HEK293 (cell line): ENCODE measurements at regions not wholly inside any gene's neighbourhood (a gene's known extent, or its start where the extent isn't known, plus 50 kb on each side); places are given as distances from the start of the nearest gene placed in this dataset.

Experiments
- SP2 ChIP-seq: fragments of 450-650 bp; formaldehyde crosslinking; IDR thresholded peaks from 2 replicates; pipeline ENCODE4 v1.5.1; 2016; ENCODE audit warnings: missing biosample characterization, missing genetic modification characterization
- ZNF133 ChIP-seq: fragments of 450-650 bp; formaldehyde crosslinking; IDR thresholded peaks from 2 replicates; pipeline ENCODE4 v1.5.1; 2016; ENCODE audit warnings: missing biosample characterization, missing genetic modification characterization
- TF ChIP-seq, protein P1 (sequence below): fragments of 450-650 bp; formaldehyde crosslinking; IDR thresholded peaks from 2 replicates; pipeline ENCODE4 v1.5.1; 2016; ENCODE audit warnings: missing biosample characterization, missing genetic modification characterization
- TF ChIP-seq, protein P2 (sequence below): fragments of 450-650 bp; formaldehyde crosslinking; IDR thresholded peaks from 2 replicates; pipeline ENCODE4 v1.5.1; 2016; ENCODE audit warnings: missing biosample characterization, missing genetic modification characterization, borderline replicate concordance
- TF ChIP-seq, protein P3 (sequence below): fragments of 450-650 bp; formaldehyde crosslinking; IDR thresholded peaks from 2 replicates; pipeline ENCODE4 v1.5.1; 2016; ENCODE audit warnings: missing biosample characterization, missing genetic modification characterization

DNA sequence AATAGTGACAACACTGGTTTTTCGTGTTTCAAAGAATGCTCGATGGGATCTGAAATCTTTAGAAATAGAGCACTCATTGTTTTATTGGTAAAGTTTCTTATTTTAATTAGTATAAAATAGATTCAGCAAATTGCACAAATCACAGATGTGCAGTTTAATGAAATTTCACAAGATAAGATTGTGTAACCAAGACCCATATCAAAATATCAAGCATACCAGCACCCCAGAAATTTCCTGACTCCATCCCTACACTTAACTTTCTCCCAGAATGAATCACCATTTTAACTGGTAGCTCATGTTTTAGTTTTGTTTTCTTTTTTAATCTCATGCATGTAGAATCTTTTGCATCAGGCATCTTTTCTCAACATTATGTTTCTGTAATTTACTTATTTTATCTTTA is 185.9 kb downstream of the KCNJ2 start:
- TF ChIP-seq, protein P1, sequence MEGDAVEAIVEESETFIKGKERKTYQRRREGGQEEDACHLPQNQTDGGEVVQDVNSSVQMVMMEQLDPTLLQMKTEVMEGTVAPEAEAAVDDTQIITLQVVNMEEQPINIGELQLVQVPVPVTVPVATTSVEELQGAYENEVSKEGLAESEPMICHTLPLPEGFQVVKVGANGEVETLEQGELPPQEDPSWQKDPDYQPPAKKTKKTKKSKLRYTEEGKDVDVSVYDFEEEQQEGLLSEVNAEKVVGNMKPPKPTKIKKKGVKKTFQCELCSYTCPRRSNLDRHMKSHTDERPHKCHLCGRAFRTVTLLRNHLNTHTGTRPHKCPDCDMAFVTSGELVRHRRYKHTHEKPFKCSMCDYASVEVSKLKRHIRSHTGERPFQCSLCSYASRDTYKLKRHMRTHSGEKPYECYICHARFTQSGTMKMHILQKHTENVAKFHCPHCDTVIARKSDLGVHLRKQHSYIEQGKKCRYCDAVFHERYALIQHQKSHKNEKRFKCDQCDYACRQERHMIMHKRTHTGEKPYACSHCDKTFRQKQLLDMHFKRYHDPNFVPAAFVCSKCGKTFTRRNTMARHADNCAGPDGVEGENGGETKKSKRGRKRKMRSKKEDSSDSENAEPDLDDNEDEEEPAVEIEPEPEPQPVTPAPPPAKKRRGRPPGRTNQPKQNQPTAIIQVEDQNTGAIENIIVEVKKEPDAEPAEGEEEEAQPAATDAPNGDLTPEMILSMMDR: no peak
- TF ChIP-seq, protein P2, sequence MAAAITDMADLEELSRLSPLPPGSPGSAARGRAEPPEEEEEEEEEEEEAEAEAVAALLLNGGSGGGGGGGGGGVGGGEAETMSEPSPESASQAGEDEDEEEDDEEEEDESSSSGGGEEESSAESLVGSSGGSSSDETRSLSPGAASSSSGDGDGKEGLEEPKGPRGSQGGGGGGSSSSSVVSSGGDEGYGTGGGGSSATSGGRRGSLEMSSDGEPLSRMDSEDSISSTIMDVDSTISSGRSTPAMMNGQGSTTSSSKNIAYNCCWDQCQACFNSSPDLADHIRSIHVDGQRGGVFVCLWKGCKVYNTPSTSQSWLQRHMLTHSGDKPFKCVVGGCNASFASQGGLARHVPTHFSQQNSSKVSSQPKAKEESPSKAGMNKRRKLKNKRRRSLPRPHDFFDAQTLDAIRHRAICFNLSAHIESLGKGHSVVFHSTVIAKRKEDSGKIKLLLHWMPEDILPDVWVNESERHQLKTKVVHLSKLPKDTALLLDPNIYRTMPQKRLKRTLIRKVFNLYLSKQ (tag by site-specific recombination): no peak
- TF ChIP-seq, protein P3, sequence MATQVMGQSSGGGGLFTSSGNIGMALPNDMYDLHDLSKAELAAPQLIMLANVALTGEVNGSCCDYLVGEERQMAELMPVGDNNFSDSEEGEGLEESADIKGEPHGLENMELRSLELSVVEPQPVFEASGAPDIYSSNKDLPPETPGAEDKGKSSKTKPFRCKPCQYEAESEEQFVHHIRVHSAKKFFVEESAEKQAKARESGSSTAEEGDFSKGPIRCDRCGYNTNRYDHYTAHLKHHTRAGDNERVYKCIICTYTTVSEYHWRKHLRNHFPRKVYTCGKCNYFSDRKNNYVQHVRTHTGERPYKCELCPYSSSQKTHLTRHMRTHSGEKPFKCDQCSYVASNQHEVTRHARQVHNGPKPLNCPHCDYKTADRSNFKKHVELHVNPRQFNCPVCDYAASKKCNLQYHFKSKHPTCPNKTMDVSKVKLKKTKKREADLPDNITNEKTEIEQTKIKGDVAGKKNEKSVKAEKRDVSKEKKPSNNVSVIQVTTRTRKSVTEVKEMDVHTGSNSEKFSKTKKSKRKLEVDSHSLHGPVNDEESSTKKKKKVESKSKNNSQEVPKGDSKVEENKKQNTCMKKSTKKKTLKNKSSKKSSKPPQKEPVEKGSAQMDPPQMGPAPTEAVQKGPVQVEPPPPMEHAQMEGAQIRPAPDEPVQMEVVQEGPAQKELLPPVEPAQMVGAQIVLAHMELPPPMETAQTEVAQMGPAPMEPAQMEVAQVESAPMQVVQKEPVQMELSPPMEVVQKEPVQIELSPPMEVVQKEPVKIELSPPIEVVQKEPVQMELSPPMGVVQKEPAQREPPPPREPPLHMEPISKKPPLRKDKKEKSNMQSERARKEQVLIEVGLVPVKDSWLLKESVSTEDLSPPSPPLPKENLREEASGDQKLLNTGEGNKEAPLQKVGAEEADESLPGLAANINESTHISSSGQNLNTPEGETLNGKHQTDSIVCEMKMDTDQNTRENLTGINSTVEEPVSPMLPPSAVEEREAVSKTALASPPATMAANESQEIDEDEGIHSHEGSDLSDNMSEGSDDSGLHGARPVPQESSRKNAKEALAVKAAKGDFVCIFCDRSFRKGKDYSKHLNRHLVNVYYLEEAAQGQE: no peak
- TF ChIP-seq SP2 (tag by site-specific recombination) (no peak), ZNF133 (no peak)
